IPS-18c (cell line): ENCODE measurements at regions not wholly inside any gene's neighbourhood (a gene's known extent, or its start where the extent isn't known, plus 50 kb on each side); places are given as distances from the start of the nearest gene placed in this dataset.
"Not testable (repeated sequence)": the region's sequence is repeated elsewhere in the genome, so short reads cannot be mapped to it uniquely, and the experiment has no call there.

Experiments used
- H3K4me3 ChIP-seq: 2 replicates; pipeline ENCODE4 v1.7.0; 2013; ENCODE audit warnings: low read depth, mild to moderate bottlenecking, low read length, moderate library complexity; ENCODE audit not compliant: insufficient read depth
- H3K9me3 ChIP-seq: one replicate; pipeline ENCODE4 v1.6.1; 2013; ENCODE audit warnings: mild to moderate bottlenecking, low read length, moderate library complexity; ENCODE audit not compliant: control insufficient read depth, insufficient read depth

GRCh38 chr2:122051659-122052058 is 296.2 kb downstream of the TSN start:
- H3K9me3 ChIP-seq, H3K4me3 ChIP-seq: not testable (repeated sequence)

GRCh38 chr2:122055521-122055931 is 300.1 kb downstream of the TSN start:
- H3K4me3 ChIP-seq, result no peak overlapping the region
- H3K9me3 ChIP-seq, result peaks cover 2% of the 10 kb centered on the region

- H3K9me3 ChIP-seq, result peaks cover 2% of the 10 kb centered on the region
Measured at GRCh38 chr2:122056853-122057252, 301.4 kb downstream of the TSN start.

GRCh38 chr2:122061206-122061605 is 305.8 kb downstream of the TSN start:
- H3K9me3 ChIP-seq, result no peaks in the 10 kb centered on the region
- H3K4me3 ChIP-seq, result no peak overlapping the region

More at GRCh38 chr2:122056853-122057252, 301.4 kb downstream of the TSN start:
- no peak overlapping the region for H3K4me3 ChIP-seq

GRCh38 chr2:122061831-122062230 is 306.4 kb downstream of the TSN start:
- Histone ChIP-seq H3K4me3 (no peak overlapping the region), H3K9me3 (no peaks in the 10 kb centered on the region)

- no peak overlapping the region for H3K4me3 ChIP-seq
- no peaks in the 10 kb centered on the region for H3K9me3 ChIP-seq
Measured at GRCh38 chr2:122062506-122062905, 307.1 kb downstream of the TSN start.

GRCh38 chr2:122063716-122064115 is 308.3 kb downstream of the TSN start:
- Histone ChIP-seq H3K9me3 (no peaks in the 10 kb centered on the region), H3K4me3 (no peak overlapping the region)

GRCh38 chr2:122070241-122070731 is 314.8 kb downstream of the TSN start:
- Histone ChIP-seq H3K9me3 (no peaks in the 10 kb centered on the region), H3K4me3 (no peak overlapping the region)

- Histone ChIP-seq H3K9me3 (no peaks in the 10 kb centered on the region), H3K4me3 (no peak overlapping the region)
Measured at GRCh38 chr2:122072666-122073065, 317.2 kb downstream of the TSN start.

- H3K4me3 ChIP-seq, result no peak overlapping the region
- H3K9me3 ChIP-seq, result no peaks in the 10 kb centered on the region
Measured at GRCh38 chr2:122074201-122074600, 318.8 kb downstream of the TSN start.

- H3K9me3 ChIP-seq, result no peaks in the 10 kb centered on the region
- no peak overlapping the region for H3K4me3 ChIP-seq
Measured at GRCh38 chr2:122075381-122075780, 319.9 kb downstream of the TSN start.

- Histone ChIP-seq H3K9me3 (no peaks in the 10 kb centered on the region), H3K4me3 (no peak overlapping the region)
Measured at GRCh38 chr2:122077114-122077513, 321.7 kb downstream of the TSN start.

GRCh38 chr2:122077771-122078170 is 322.3 kb downstream of the TSN start:
- no peak overlapping the region for H3K4me3 ChIP-seq
- H3K9me3 ChIP-seq, result no peaks in the 10 kb centered on the region

GRCh38 chr2:122078451-122078850 is 323.0 kb downstream of the TSN start:
- H3K4me3 ChIP-seq, result no peak overlapping the region
- no peaks in the 10 kb centered on the region for H3K9me3 ChIP-seq

- H3K9me3 ChIP-seq, result no peaks in the 10 kb centered on the region
Measured at GRCh38 chr2:122079844-122080243, 324.4 kb downstream of the TSN start.

GRCh38 chr2:122080316-122080715 is 324.9 kb downstream of the TSN start:
- Histone ChIP-seq H3K9me3 (no peaks in the 10 kb centered on the region), H3K4me3 (no peak overlapping the region)

More at GRCh38 chr2:122079844-122080243, 324.4 kb downstream of the TSN start:
- H3K4me3 ChIP-seq, result no peak overlapping the region

GRCh38 chr2:122080871-122081270 is 325.4 kb downstream of the TSN start:
- Histone ChIP-seq H3K4me3 (no peak overlapping the region), H3K9me3 (no peaks in the 10 kb centered on the region)

GRCh38 chr2:122081751-122082150 is 326.3 kb downstream of the TSN start:
- H3K4me3 ChIP-seq, result no peak overlapping the region
- no peaks in the 10 kb centered on the region for H3K9me3 ChIP-seq

- H3K9me3 ChIP-seq, result no peaks in the 10 kb centered on the region
- H3K4me3 ChIP-seq, result no peak overlapping the region
Measured at GRCh38 chr2:122083256-122084048, 328.0 kb downstream of the TSN start.
